Common myeloid progenitor, CD34-positive (primary cell): ENCODE measurements at regions not wholly inside any gene's neighbourhood (a gene's known extent, or its start where the extent isn't known, plus 50 kb on each side); places are given as distances from the start of the nearest gene placed in this dataset.

Experiments
- CTCF ChIA-PET: fragments of 350-600 bp; sonication (Branson Sonifier 250); formaldehyde crosslinking; loops from one replicate; lab custom pipeline; 2021; ENCODE audit warnings: antibody characterized with exemption; lab: Charles Lee
- POLR2A ChIA-PET: fragments of 350-600 bp; sonication (Branson Sonifier 250); formaldehyde crosslinking; loops from one replicate; lab custom pipeline; 2021; ENCODE audit warnings: antibody characterized with exemption; lab: Charles Lee
- DNase-seq, 3 donors: peaks; one replicate each; pipeline versions ENCODE4 v3.0.0 to v3.0.0-alpha.2; 2013
- H3K27ac ChIP-seq, 2 experiments: 1 replicate in 1 of 2; 2 replicates in 1 of 2; pipeline ENCODE4 v1.7.0; 2013; ENCODE audit warnings: inconsistent platforms in 2 of 2, low read length in 2 of 2, mild to moderate bottlenecking in 2 of 2, low read depth in 1 of 2, moderate library complexity in 1 of 2; ENCODE audit not compliant: severe bottlenecking in 2 of 2, insufficient read depth in 1 of 2, poor library complexity in 1 of 2
- H3K27me3 ChIP-seq, 5 experiments: replicated peaks in 2 of 5; 1 replicate in 3 of 5; 2 replicates in 2 of 5; pipeline versions ENCODE4 v1.6.1 to v1.7.0; 2013; ENCODE audit warnings: low read length in 4 of 5, mild to moderate bottlenecking in 2 of 5, moderate library complexity in 2 of 5, inconsistent platforms in 1 of 5; ENCODE audit not compliant: insufficient read depth in 5 of 5, control insufficient read depth in 4 of 5
- H3K36me3 ChIP-seq, 4 experiments: 1 replicate in 2 of 4; 2 replicates in 2 of 4; pipeline versions ENCODE4 v1.6.1 to v1.7.0; 2013; ENCODE audit warnings: low read length in 3 of 4, control low read depth in 1 of 4, mild to moderate bottlenecking in 1 of 4; ENCODE audit not compliant: control insufficient read depth in 4 of 4, insufficient read depth in 4 of 4
- H3K4me1 ChIP-seq, 4 experiments: 1 replicate in 3 of 4; 2 replicates in 1 of 4; pipeline versions ENCODE4 v1.6.1 to v1.7.1; 2013; ENCODE audit warnings: low read length in 3 of 4, mild to moderate bottlenecking in 3 of 4, control low read depth in 1 of 4, inconsistent platforms in 1 of 4, moderate library complexity in 1 of 4; ENCODE audit not compliant: control insufficient read depth in 4 of 4, insufficient read depth in 4 of 4; ENCODE audit errors: control extremely low read depth in 1 of 4
- H3K4me3 ChIP-seq, 7 experiments: 1 replicate in 4 of 7; 2 replicates in 3 of 7; pipeline versions ENCODE4 v1.5.1 to v1.7.0; 2013; ENCODE audit warnings: mild to moderate bottlenecking in 7 of 7, low read length in 6 of 7, moderate library complexity in 6 of 7, inconsistent platforms in 2 of 7, low read depth in 2 of 7, control low read depth in 1 of 7; ENCODE audit not compliant: insufficient read depth in 4 of 7, control insufficient read depth in 1 of 7; ENCODE audit errors: extremely low read depth in 1 of 7
- H3K9me3 ChIP-seq, 5 experiments: 1 replicate in 4 of 5; 2 replicates in 1 of 5; pipeline versions ENCODE4 v1.6.1 to v1.7.1; 2013; ENCODE audit warnings: low read length in 4 of 5, mild to moderate bottlenecking in 2 of 5, inconsistent platforms in 1 of 5, low read depth in 1 of 5, moderate library complexity in 1 of 5; ENCODE audit not compliant: control insufficient read depth in 4 of 5, insufficient read depth in 2 of 5; ENCODE audit errors: control extremely low read depth in 1 of 5
- WGBS: methylation state at CpG from one replicate; pipeline ENCODE4 v1.1.5; 2013; ENCODE audit not compliant: insufficient coverage; 5-methylcytosine and 5-hydroxymethylcytosine counted together

DNA sequence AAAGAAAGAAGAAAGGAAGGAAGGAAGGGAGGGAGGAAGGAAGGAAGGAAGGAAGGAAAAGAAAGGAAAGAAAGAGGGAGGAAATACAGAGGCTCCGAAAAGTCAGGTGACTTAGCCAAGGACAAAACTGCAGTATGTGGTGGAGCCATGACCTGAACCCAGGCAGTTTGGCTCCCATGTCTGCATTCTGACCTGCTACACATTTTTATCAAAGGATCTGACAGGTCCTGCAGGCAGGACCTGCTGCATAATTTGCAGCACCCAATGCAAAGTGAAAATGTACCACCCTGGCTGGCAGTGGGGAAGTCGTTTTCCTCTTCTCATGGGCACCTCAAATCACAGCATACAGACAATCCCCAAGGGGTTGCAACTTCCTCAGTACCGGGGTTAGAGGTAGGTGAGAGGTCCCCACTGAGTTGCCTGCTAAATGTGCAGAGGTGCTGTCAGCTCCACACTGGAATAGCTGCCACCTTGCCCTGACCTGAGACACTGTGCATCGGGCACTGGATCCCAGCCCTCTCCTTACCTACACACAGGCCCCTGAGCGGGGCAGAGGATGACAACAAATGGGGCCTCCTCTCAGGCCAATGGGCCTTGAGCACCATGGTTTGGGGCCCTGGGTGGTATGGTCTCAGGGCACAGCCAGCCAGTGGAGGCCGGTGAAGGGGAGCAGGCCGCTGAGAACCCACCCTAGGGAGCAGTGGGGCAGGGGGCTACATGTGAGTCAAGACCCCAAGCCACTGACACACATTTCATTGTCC lies 175.1 kb downstream of the SHQ1 start:
- H3K9me3 ChIP-seq = peaks cover 0 to 4% (median 0%) of the 10 kb centered on the region in 5 experiments
- no peak overlapping the region for H3K4me3 ChIP-seq
- H3K4me1 ChIP-seq = no peaks in the 10 kb centered on the region
- DNase-seq = peak in 1 of 3 donors; percentile 22
- POLR2A ChIA-PET = no interaction called here
- H3K27me3 ChIP-seq = no peaks in the 10 kb centered on the region
- no peak overlapping the region for H3K27ac ChIP-seq
- CTCF ChIA-PET = interaction anchor here (1.1 kb wide), 1 partner anchor 8 kb away, joined by 3 read pairs; no protein-coding TSS in a partner anchor
- 78% methylated on average over 5 of the region's 7 CpGs for WGBS
- H3K36me3 ChIP-seq = no peaks in the 10 kb centered on the region

DNA sequence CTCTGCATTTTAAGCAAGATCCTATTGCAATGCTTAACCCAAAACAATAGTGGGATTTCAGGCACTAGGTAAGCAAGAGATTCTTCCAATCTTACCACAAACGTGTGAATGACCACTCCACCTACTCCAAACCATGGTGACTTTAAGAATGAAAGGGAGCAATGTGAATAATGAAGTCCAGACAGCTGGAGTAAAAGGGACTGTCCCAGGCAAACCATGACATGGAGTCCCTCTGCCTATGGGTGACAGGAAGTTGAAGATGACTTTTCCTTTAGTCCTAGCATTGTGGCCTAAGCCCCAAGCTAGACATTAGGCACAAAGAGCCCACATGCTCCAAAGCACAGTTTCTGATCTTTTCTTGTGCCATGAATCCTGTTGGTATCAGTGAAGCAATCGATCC lies 179.0 kb downstream of the SHQ1 start:
- H3K27me3 ChIP-seq = no peaks in the 10 kb centered on the region
- H3K4me3 ChIP-seq = no peak overlapping the region
- CTCF ChIA-PET = interaction anchor here (6.5 kb wide), 1 partner anchor 152 kb away, joined by 81 read pairs; no protein-coding TSS in a partner anchor
- no peak overlapping the region for H3K27ac ChIP-seq
- H3K4me1 ChIP-seq = no peaks in the 10 kb centered on the region
- WGBS = 100% methylated on average over 1 of the region's 2 CpGs
- H3K36me3 ChIP-seq = no peaks in the 10 kb centered on the region
- DNase-seq = no peak
- H3K9me3 ChIP-seq = no peaks in the 10 kb centered on the region
- POLR2A ChIA-PET = no interaction called here

DNA sequence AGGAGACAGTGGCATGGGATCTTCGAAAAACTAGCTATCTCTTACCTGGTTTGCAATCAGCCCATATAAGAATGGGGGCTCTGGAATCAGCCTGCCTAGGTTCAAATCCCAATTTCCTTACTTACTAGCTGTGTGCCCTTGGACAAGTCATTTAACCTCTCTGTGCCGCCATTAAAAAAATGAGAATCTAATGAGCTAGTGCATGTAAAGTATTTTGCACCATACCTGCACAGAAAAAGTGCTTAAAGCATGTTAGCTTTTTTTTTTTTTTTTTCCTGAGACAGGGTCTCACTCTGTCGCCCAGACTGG lies 181.8 kb downstream of the SHQ1 start:
- no peaks in the 10 kb centered on the region for H3K36me3 ChIP-seq
- H3K4me1 ChIP-seq = no peaks in the 10 kb centered on the region
- ChIA-PET CTCF (interaction anchor here (0.7 to 6.5 kb wide), 34 partner anchors 9 to 799 kb away, joined by 3 to 81 read pairs (median 4); no protein-coding TSS in a partner anchor), POLR2A (no interaction called here)
- DNase-seq = no peak
- H3K9me3 ChIP-seq = no peaks in the 10 kb centered on the region
- no peaks in the 10 kb centered on the region for H3K27me3 ChIP-seq
- H3K27ac ChIP-seq = no peak overlapping the region
- H3K4me3 ChIP-seq = no peak overlapping the region
- 83% methylated on average over 1 of the region's 3 CpGs for WGBS

DNA sequence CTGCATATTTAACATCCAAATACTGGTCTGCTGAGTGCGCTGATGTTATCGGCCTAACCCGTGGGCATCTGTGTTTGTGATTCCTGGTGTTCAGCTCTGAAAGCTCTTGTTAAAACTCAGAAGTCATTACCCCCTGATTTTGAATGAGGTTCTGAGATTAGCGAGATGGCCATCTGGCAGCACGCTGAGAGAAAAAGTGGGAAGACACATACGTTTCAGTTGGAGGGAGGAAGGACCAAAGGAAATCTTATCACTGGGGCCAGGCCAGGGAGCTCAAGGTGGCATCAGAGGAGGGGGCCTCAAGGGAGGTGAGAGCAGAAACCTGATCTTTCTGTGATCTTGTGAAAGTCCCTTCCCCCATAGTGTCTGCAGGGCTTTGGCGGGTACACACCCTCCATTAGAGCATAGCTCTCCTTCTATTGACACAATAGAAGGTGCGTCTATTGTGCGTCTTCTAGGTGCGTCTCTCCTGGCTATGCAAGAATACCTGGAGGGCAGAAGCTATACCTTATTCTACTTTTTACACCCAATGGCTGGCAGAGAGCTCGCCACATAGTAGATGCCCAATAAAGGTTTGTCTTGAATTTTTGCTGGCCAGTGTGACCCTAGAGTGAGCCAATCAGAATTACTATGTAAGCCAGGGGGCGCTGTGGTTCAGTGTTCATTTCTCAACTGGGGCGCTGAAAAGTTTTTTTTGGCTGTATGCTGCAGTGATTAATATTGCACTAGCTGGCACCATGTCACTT lies 182.4 kb downstream of the SHQ1 start:
- no peaks in the 10 kb centered on the region for H3K27me3 ChIP-seq
- no peaks in the 10 kb centered on the region for H3K36me3 ChIP-seq
- no peaks in the 10 kb centered on the region for H3K4me1 ChIP-seq
- H3K9me3 ChIP-seq = no peaks in the 10 kb centered on the region
- no peak overlapping the region for H3K4me3 ChIP-seq
- no peak overlapping the region for H3K27ac ChIP-seq
- 74% methylated on average over 9 of the region's 13 CpGs for WGBS
- POLR2A ChIA-PET = no interaction called here
- CTCF ChIA-PET = interaction anchor here (0.7 to 6.5 kb wide), 42 partner anchors 8 to 799 kb away, joined by 3 to 81 read pairs (median 3); no protein-coding TSS in a partner anchor
- peak; percentile 45 to 75 (median 66) for DNase-seq

DNA sequence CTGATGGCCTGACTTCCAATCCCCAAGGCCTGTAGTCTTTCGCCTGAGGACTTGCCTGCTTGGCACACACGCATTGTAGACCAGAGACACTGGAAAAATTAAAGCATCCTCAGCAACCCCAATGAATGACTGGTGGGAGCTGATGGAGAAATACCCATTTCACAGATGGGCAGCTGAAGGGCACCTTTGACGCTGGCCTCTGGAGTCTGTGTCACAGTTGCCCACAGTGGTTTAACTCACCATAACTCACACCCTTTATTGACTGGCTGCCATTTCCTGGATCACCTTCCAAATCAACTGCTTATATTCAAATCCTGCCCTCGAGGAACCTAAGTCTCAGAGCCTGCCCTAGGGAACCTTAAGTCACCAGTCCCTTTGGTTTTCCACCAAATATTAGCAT lies 183.1 kb downstream of the SHQ1 start:
- WGBS = 100% methylated on average over 1 of the region's 4 CpGs
- ChIA-PET POLR2A (no interaction called here), CTCF (interaction anchor here (0.7 to 6.5 kb wide), 20 partner anchors 9 to 396 kb away, joined by 3 to 81 read pairs (median 4); no protein-coding TSS in a partner anchor)
- Histone ChIP-seq H3K4me3 (no peak overlapping the region), H3K9me3 (no peaks in the 10 kb centered on the region), H3K27ac (no peak overlapping the region), H3K4me1 (no peaks in the 10 kb centered on the region), H3K27me3 (no peaks in the 10 kb centered on the region), H3K36me3 (no peaks in the 10 kb centered on the region)
- DNase-seq = no peak

DNA sequence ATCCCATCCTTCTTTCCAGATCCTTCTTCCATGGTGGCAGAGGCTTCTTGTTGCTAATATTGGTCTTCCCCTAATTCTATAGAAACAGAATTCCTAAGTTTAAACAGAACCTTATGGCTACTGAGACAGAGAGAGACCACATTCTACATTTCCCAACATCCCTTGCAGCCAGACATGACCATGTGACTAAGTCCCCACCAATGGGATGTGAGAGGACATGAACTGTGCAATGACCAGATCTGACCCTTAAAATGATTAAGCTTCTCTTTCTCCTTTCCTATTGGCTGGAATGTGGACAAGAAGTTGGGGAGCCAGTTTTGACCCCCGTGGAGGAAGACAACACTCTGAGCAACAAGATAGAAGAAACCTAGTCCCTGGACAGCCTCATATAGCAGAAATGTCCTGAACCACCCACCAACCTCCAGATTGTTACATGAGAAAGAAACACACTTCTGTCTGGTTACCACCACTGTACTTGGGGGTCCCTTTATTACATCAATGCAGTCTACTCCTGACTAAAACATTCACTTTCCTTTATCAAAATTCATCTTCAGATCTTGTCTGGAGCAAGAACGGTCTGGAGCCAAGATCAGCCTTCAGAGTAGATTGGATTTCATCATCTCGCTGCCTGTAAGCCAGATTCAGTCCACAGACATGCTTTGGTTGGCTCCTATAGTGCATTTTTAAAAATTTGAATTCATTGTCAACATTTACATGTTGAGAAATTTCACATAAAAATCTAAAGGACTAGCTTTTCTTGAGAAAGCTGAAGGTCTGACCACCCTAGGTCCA lies 183.9 kb downstream of the SHQ1 start:
- H3K4me3 ChIP-seq = no peak overlapping the region
- no peak for DNase-seq
- H3K27me3 ChIP-seq = no peaks in the 10 kb centered on the region
- no peaks in the 10 kb centered on the region for H3K9me3 ChIP-seq
- CTCF ChIA-PET = interaction anchor here (1.0 to 6.5 kb wide), 6 partner anchors 10 to 385 kb away, joined by 3 to 81 read pairs (median 6); no protein-coding TSS in a partner anchor
- H3K27ac ChIP-seq = no peak overlapping the region
- WGBS = 100% methylated on average over 1 of the region's 3 CpGs
- no peaks in the 10 kb centered on the region for H3K4me1 ChIP-seq
- no peaks in the 10 kb centered on the region for H3K36me3 ChIP-seq
- POLR2A ChIA-PET = no interaction called here
